ENCODE measurements at regions not wholly inside any gene's neighbourhood (a gene's known extent, or its start where the extent isn't known, plus 50 kb on each side); places are given as distances from the start of the nearest gene placed in this dataset.

DNA sequence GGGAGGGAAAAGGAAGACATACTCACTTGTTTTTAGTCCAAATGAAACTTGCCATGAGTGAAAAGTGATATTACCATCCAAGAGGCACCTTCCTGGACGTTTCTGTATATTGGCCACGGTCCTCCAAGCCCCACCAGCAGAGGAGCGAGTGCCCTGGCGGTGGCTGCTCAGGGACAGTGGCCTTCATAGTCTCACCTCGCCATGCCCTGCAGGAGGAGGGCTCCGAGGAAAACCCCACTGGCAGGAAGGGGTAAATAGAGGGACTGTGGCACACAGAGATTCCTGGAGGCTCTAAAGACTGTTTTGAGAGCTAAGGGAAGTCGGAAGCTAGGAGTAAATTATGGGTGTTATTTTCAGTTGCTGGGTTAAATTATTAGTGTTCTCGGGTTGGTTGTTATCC lies 98.4 kb upstream of the UBL3 start:
- CTCF ChIA-PET, result interaction anchor here (0.6 kb wide), 1 partner anchor 650 kb away, joined by 3 read pairs; no protein-coding TSS in a partner anchor
- no peaks in the 10 kb centered on the region for H3K9me3 ChIP-seq (ENCODE audit: control insufficient read depth, insufficient read depth, low read depth, low read length)
- H3K4me3 ChIP-seq (ENCODE audit: low read depth, low read length), result no peak overlapping the region

GRCh38 chr13:29948244-29948643 lies 97.8 kb upstream of the UBL3 start:
- Histone ChIP-seq H3K4me3 (ENCODE audit: low read depth, low read length) (no peak overlapping the region), H3K36me3 (ENCODE audit: control insufficient read depth in 2 of 2, insufficient read depth in 1 of 2, low read length in 2 of 2) (no peaks in the 10 kb centered on the region), H3K9me3 (ENCODE audit: control insufficient read depth, insufficient read depth, low read depth, low read length) (no peaks in the 10 kb centered on the region), H3K27ac (ENCODE audit: extremely low read depth, low read depth, low read length) (no peak overlapping the region), H3K4me1 (ENCODE audit: control insufficient read depth, insufficient read depth, low read length) (no peaks in the 10 kb centered on the region)
- no peak for TF ChIP-seq ZNF426 (tag by site-specific recombination; IDR thresholded peaks at IDR 0.05)
- ChIA-PET CTCF (no interaction called here), POLR2A (no interaction called here)

More for the DNA sequence above, 98.4 kb upstream of the UBL3 start:
- TF ChIP-seq, protein P1, sequence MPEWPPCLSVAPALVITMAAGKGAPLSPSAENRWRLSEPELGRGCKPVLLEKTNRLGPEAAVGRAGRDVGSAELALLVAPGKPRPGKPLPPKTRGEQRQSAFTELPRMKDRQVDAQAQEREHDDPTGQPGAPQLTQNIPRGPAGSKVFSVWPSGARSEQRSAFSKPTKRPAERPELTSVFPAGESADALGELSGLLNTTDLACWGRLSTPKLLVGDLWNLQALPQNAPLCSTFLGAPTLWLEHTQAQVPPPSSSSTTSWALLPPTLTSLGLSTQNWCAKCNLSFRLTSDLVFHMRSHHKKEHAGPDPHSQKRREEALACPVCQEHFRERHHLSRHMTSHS (tag by site-specific recombination; IDR thresholded peaks at IDR 0.05), result no peak
- no peak for TF ChIP-seq EGR2 (tag by site-specific recombination; IDR thresholded peaks at IDR 0.05; ENCODE audit: low read depth)
- TF ChIP-seq ZNF140 (tag by site-specific recombination; IDR thresholded peaks at IDR 0.05), result no peak
- TF ChIP-seq ZFP41 (tag by site-specific recombination; IDR thresholded peaks at IDR 0.05; ENCODE audit: borderline replicate concordance), result no peak
- no peak for TF ChIP-seq ZFHX2 (tag by site-specific recombination; conservative IDR thresholded peaks at IDR 0.05)
- TF ChIP-seq ZNF121 (tag by site-specific recombination; IDR thresholded peaks at IDR 0.05), result no peak
- no peak overlapping the region for H3K27ac ChIP-seq (ENCODE audit: extremely low read depth, low read depth, low read length)
- no peaks in the 10 kb centered on the region for H3K4me1 ChIP-seq (ENCODE audit: control insufficient read depth, insufficient read depth, low read length)
- H3K36me3 ChIP-seq (ENCODE audit: control insufficient read depth in 2 of 2, insufficient read depth in 1 of 2, low read length in 2 of 2), result no peaks in the 10 kb centered on the region
- POLR2A ChIA-PET, result no interaction called here

DNA sequence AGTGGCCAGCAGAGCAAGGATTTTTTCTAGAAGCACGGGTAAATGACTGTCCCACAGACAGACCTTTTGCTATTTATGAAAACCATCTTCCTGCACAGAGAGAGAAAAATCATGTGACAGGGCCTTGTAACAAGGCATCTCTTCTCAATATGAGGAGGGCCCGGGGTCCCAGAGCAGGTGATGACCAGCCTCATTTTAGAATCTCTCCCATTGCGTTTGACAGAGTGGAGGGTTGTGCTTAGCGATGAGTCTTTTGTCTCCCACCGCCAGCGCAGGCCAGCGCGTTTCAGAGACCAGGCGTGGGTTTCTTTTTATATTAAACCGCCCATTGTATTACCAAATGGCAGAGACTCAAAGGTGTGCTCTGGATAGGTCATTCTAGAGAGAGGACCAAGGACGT lies 97.4 kb upstream of the UBL3 start:
- no peaks in the 10 kb centered on the region for H3K36me3 ChIP-seq (ENCODE audit: control insufficient read depth in 2 of 2, insufficient read depth in 1 of 2, low read length in 2 of 2)
- ChIA-PET POLR2A (no interaction called here), CTCF (no interaction called here)
- TF ChIP-seq ZNF544 (tag by site-specific recombination; IDR thresholded peaks at IDR 0.05) (no peak), ZSCAN16 (tag by site-specific recombination; IDR thresholded peaks at IDR 0.05) (no peak), ZNF16 (tag by site-specific recombination; IDR thresholded peaks at IDR 0.05; ENCODE audit: low read depth) (no peak), ZNF155 (tag by site-specific recombination; IDR thresholded peaks at IDR 0.05) (no peak), ZNF2 (tag by site-specific recombination; IDR thresholded peaks at IDR 0.05) (no peak), ZBTB7A (tag by site-specific recombination; IDR thresholded peaks at IDR 0.05; ENCODE audit: low read depth) (no peak), ZNF221 (tag by site-specific recombination; IDR thresholded peaks at IDR 0.05; ENCODE audit: borderline replicate concordance) (no peak), ZNF174 (tag by site-specific recombination; IDR thresholded peaks at IDR 0.05) (no peak), ZEB2 (tag by site-specific recombination; IDR thresholded peaks at IDR 0.05) (no peak), ZNF280C (tag by site-specific recombination; IDR thresholded peaks at IDR 0.05) (no peak), ZNF837 (tag by site-specific recombination; IDR thresholded peaks at IDR 0.05) (no peak)
- TF ChIP-seq, protein P2, sequence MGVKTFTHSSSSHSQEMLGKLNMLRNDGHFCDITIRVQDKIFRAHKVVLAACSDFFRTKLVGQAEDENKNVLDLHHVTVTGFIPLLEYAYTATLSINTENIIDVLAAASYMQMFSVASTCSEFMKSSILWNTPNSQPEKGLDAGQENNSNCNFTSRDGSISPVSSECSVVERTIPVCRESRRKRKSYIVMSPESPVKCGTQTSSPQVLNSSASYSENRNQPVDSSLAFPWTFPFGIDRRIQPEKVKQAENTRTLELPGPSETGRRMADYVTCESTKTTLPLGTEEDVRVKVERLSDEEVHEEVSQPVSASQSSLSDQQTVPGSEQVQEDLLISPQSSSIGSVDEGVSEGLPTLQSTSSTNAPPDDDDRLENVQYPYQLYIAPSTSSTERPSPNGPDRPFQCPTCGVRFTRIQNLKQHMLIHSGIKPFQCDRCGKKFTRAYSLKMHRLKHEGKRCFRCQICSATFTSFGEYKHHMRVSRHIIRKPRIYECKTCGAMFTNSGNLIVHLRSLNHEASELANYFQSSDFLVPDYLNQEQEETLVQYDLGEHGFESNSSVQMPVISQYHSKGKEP (tag by site-specific recombination; IDR thresholded peaks at IDR 0.05), result no peak
- H3K27ac ChIP-seq (ENCODE audit: extremely low read depth, low read depth, low read length), result no peak overlapping the region
- H3K9me3 ChIP-seq (ENCODE audit: control insufficient read depth, insufficient read depth, low read depth, low read length), result no peaks in the 10 kb centered on the region
- H3K4me1 ChIP-seq (ENCODE audit: control insufficient read depth, insufficient read depth, low read length), result no peaks in the 10 kb centered on the region
- no peak overlapping the region for H3K4me3 ChIP-seq (ENCODE audit: low read depth, low read length)
